ENCODE measurements at regions not wholly inside any gene's neighbourhood (a gene's known extent, or its start where the extent isn't known, plus 50 kb on each side); places are given as distances from the start of the nearest gene placed in this dataset.

GRCh38 chr3:82133070-82133606, 371.7 kb upstream of the GBE1 start:
- ATAC-seq (peak; percentile 89 to 93), DNase-seq (peak; percentile 52)
- Histone ChIP-seq H3K4me1 (no peaks in the 10 kb centered on the region), H3K27ac (no peak overlapping the region), H3K4me3 (no peak overlapping the region), H3K27me3 (ENCODE audit: low read depth) (no peaks in the 10 kb centered on the region), H3K9me3 (no peaks in the 10 kb centered on the region), H3K36me3 (no peaks in the 10 kb centered on the region)
- intact Hi-C loops (cut with DNase I) = no loop called here
- TF ChIP-seq CTCF (IDR thresholded peaks at IDR 0.05) = peak; percentile 88

GRCh38 chr3:82132210-82133069, 371.0 kb upstream of the GBE1 start:
- peak; percentile 67 to 80 for ATAC-seq
- no peak overlapping the region for H3K27ac ChIP-seq
- no peaks in the 10 kb centered on the region for H3K27me3 ChIP-seq (ENCODE audit: low read depth)
- intact Hi-C loops (cut with DNase I) = no loop called here
- H3K4me1 ChIP-seq = no peaks in the 10 kb centered on the region
- TF ChIP-seq CTCF (IDR thresholded peaks at IDR 0.05) = no peak
- no peaks in the 10 kb centered on the region for H3K36me3 ChIP-seq
- no peak overlapping the region for H3K4me3 ChIP-seq
- H3K9me3 ChIP-seq = no peaks in the 10 kb centered on the region
- DNase-seq = no peak

- no peak for TF ChIP-seq CTCF (IDR thresholded peaks at IDR 0.05)
- no peak overlapping the region for H3K27ac ChIP-seq
- H3K9me3 ChIP-seq = no peaks in the 10 kb centered on the region
- peak; percentile 65 to 76 for ATAC-seq
- intact Hi-C loops (cut with DNase I) = no loop called here
- no peaks in the 10 kb centered on the region for H3K27me3 ChIP-seq (ENCODE audit: low read depth)
- H3K36me3 ChIP-seq = no peaks in the 10 kb centered on the region
- no peak for DNase-seq
- no peaks in the 10 kb centered on the region for H3K4me1 ChIP-seq
- H3K4me3 ChIP-seq = no peak overlapping the region
Observed at GRCh38 chr3:82130046-82130445, 368.6 kb upstream of the GBE1 start.

GRCh38 chr3:82129221-82129801, 367.9 kb upstream of the GBE1 start:
- Histone ChIP-seq H3K27ac (no peak overlapping the region), H3K36me3 (no peaks in the 10 kb centered on the region), H3K4me1 (no peaks in the 10 kb centered on the region), H3K9me3 (no peaks in the 10 kb centered on the region), H3K4me3 (no peak overlapping the region), H3K27me3 (ENCODE audit: low read depth) (no peaks in the 10 kb centered on the region)
- no peak for TF ChIP-seq CTCF (IDR thresholded peaks at IDR 0.05)
- no peak for ATAC-seq
- intact Hi-C loops (cut with DNase I) = no loop called here
- no peak for DNase-seq

GRCh38 chr3:82128271-82128670, 366.8 kb upstream of the GBE1 start:
- Histone ChIP-seq H3K4me3 (no peak overlapping the region), H3K27me3 (ENCODE audit: low read depth) (no peaks in the 10 kb centered on the region), H3K36me3 (no peaks in the 10 kb centered on the region), H3K4me1 (no peaks in the 10 kb centered on the region), H3K9me3 (no peaks in the 10 kb centered on the region), H3K27ac (no peak overlapping the region)
- ATAC-seq (no peak), DNase-seq (no peak)
- TF ChIP-seq CTCF (IDR thresholded peaks at IDR 0.05) = no peak
- intact Hi-C loops (cut with DNase I) = no loop called here
